Ectodermal cell (in vitro differentiated cells): ENCODE measurements at regions not wholly inside any gene's neighbourhood (a gene's known extent, or its start where the extent isn't known, plus 50 kb on each side); places are given as distances from the start of the nearest gene placed in this dataset.
"Not testable (repeated sequence)": the region's sequence is repeated elsewhere in the genome, so short reads cannot be mapped to it uniquely, and the experiment has no call there.

ENCODE experiments used
- H3K27ac ChIP-seq: 2 replicates; pipeline ENCODE4 v1.7.0; 2013; ENCODE audit warnings: mild to moderate bottlenecking, low read depth, low read length; ENCODE audit not compliant: insufficient read depth, poor library complexity, severe bottlenecking
- H3K27me3 ChIP-seq: 2 replicates; pipeline ENCODE4 v1.7.0; 2013; ENCODE audit warnings: mild to moderate bottlenecking, low read length; ENCODE audit not compliant: insufficient read depth, control insufficient read depth, poor library complexity, severe bottlenecking
- H3K36me3 ChIP-seq: one replicate; pipeline ENCODE4 v1.7.0; 2013; ENCODE audit warnings: low read length; ENCODE audit not compliant: control insufficient read depth, insufficient read depth
- H3K4me1 ChIP-seq: one replicate; pipeline ENCODE4 v1.7.0; 2013; ENCODE audit warnings: low read length; ENCODE audit not compliant: control insufficient read depth, insufficient read depth
- H3K4me3 ChIP-seq: 2 replicates; pipeline ENCODE4 v1.7.0; 2013; ENCODE audit warnings: low read depth, low read length, control low read depth; ENCODE audit not compliant: insufficient read depth
- H3K9me3 ChIP-seq: 2 replicates; pipeline ENCODE4 v1.7.0; 2013; ENCODE audit warnings: mild to moderate bottlenecking, low read length, moderate library complexity; ENCODE audit not compliant: control insufficient read depth
- WGBS, 2 experiments: methylation state at CpG; one replicate each; pipeline ENCODE4 v1.1.7; 2013; ENCODE audit warnings: missing lambda C conversion rate in 2 of 2; 5-methylcytosine and 5-hydroxymethylcytosine counted together

DNA sequence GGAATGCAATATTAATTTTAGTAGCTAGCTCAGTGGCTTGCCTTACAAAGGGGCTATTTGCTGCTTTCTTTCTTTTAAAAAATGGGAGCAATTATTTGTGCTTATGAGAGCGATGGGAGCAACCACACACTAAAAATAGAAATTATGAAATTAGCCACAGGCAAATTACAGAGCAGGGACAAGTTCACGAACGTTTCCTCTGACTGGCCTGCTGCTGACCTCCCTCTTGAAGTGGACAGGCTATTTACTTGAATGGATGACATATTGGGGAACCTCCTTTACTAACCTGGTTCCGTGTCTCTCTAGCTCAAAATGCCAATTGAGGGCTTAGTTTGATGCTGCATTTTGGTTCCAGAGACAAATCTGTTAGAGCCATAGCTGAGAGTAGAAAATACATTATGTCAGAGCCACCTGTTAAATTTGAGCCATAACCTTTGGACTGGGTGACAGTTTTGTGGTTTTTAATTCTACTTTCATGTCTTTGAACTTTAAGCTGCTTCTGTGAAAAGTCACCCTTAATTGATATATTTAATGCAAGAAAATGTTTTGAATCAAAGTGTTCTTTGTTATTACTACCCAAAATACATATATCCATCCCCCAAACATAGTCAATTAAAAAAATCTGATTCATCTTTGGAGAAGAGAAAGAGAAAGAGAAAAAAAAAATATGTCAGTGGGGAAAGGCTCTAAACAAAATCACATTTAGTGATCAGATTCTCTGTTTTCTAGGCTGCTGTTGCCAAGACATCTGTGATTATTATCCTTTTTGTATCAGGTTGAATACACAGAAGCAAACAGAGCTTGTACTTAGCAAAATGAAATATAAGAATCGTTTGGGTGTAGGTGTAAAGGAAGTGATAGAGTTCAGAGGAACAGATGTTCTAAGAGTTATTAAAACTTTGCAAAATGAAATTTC lies 351.9 kb downstream of the ADGRL2 start:
- H3K4me3 ChIP-seq = no peak overlapping the region
- no peaks in the 10 kb centered on the region for H3K36me3 ChIP-seq
- no peaks in the 10 kb centered on the region for H3K9me3 ChIP-seq
- 92 to 97% methylated on average over 5 of the region's 5 CpGs for WGBS, 2 experiments
- no peak overlapping the region for H3K27ac ChIP-seq
- H3K4me1 ChIP-seq = no peaks in the 10 kb centered on the region
- no peaks in the 10 kb centered on the region for H3K27me3 ChIP-seq

DNA sequence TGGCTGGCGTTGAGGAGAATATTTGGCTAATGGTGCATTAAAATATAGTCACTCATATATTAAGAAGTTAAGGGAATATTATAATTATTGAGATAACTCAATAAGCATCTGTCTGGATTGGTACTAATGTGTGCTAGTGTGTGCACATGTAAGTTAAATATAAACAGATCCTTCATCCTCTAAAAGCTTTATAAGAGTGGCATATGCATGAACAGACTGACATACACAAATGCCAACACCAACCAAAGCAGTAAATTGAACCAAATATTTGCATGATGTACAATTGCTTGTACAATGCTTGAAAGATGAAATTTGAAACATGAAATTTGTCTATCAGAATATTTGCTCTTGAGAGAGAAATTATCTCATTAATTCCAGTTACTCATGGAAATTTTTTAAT lies 344.9 kb downstream of the ADGRL2 start:
- H3K36me3 ChIP-seq = no peaks in the 10 kb centered on the region
- no peaks in the 10 kb centered on the region for H3K9me3 ChIP-seq
- no peak overlapping the region for H3K4me3 ChIP-seq
- 100% methylated on average over 1 of the region's 1 CpG; no CpG with 5 or more reads in 1 of the 2 experiments for WGBS, 2 experiments
- H3K4me1 ChIP-seq = no peaks in the 10 kb centered on the region
- H3K27ac ChIP-seq = no peak overlapping the region
- H3K27me3 ChIP-seq = no peaks in the 10 kb centered on the region

DNA sequence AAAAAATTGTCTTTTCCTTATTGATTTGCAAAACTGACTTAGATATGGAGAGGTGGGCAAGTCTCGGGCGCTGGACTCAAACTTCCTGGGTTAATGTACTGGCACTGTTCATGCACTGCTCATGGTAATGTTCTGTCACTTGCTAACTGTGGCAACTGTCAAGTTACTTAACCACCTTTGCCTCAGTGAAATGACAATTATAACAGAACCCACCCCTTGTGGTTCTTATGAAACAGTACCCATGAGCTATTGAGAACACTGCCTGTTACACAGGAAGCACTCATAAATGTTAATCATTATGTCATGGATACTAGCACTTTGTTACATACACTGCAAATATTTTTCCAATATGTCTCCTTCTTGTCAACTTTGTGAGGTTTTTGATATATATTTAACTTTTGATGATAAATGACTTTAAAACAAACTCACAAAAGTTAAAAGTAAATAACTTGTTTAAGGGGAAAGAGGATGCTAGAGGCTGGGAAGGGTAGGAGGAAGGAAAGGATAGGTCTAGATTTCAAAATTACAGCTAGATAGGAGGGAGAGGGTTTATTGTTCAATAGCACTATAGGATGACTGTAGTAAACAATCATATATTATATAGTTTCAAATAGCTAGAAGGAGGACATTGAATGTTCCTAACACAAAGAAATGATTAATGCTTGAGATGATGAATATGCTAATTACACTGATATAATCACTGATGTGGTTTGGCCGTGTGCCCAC lies 342.5 kb downstream of the ADGRL2 start:
- Histone ChIP-seq H3K9me3 (no peaks in the 10 kb centered on the region), H3K27me3 (no peaks in the 10 kb centered on the region), H3K27ac (no peak overlapping the region), H3K36me3 (no peaks in the 10 kb centered on the region), H3K4me3 (no peak overlapping the region), H3K4me1 (no peaks in the 10 kb centered on the region)
- WGBS, 2 experiments = 93 to 99% methylated on average over 3 of the region's 3 CpGs

DNA sequence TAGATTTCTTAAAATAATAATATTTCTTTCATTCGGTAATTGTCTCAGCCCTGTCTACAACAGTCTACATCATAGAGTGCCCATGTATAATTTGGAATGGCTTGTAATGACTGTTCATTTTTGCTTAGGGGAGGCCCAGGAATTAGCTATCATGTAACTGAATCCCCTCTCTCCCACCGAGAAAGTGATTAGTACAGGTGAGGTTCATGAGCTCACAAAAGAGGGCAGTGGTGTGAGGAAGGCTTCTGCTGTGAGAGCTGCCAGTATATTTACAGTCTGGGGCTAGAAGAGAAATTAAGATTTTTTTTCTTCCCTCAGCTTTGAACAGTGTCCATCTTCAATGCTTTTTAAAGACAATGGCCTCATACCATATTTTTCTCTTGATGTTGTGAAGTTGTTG lies 340.7 kb downstream of the ADGRL2 start:
- Histone ChIP-seq H3K27ac (no peak overlapping the region), H3K36me3 (no peaks in the 10 kb centered on the region), H3K4me3 (no peak overlapping the region), H3K9me3 (no peaks in the 10 kb centered on the region), H3K4me1 (no peaks in the 10 kb centered on the region), H3K27me3 (no peaks in the 10 kb centered on the region)
- 54% methylated on average over 1 of the region's 2 CpGs; no CpG with 5 or more reads in 1 of the 2 experiments for WGBS, 2 experiments

DNA sequence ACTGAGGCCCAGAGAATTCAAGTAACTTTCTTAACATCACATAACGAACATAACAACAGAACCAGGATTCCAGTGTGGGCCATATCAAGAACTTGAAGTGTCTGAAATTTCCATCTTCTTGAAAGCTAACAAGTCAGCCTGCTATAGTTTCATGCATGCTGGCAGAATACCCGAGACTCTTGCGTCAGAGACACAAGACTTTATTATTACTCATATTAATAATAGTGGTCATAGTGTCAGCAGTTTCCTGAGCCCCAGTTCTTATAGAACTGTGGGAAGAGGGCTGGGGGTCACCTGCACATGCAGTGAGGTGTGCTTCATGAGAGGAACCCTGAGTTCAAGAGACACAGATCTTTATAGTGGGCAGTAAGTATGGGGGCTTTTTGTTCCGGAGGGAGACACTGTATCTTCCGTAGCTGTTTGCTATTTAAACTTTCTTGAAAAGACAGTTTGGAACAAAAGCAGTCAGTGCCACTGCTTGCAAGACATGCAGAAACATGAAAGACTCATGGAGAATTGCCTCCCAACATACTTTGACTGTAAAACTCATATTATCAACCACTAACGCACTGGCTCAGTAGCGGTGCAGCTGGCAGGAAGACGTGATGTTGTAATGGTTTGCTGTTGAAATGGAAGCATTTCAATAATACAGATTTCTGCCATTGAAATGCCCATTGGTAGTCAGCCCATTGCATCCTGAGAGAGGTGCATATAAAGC lies 339.2 kb downstream of the ADGRL2 start:
- H3K36me3 ChIP-seq = no peaks in the 10 kb centered on the region
- no peak overlapping the region for H3K27ac ChIP-seq
- no peak overlapping the region for H3K4me3 ChIP-seq
- WGBS, 2 experiments = 94 to 95% methylated on average over 8 of the region's 8 CpGs
- no peaks in the 10 kb centered on the region for H3K4me1 ChIP-seq
- no peaks in the 10 kb centered on the region for H3K27me3 ChIP-seq
- no peaks in the 10 kb centered on the region for H3K9me3 ChIP-seq

DNA sequence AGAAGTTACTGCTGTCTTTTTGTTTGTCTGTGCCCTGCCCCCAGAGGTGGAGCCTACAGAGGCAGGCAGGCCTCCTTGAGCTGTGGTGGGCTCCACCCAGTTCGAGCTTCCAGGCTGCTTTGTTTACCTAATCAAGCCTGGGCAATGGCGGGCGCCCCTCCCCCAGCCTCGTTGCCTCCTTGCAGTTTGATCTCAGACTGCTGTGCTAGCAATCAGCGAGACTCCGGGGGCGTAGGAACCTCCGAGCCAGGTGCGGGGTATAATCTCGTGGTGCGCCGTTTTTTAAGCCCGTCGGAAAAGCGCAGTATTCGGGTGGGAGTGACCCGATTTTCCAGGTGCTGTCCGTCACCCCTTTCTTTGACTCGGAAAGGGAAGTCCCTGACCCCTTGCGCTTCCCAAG lies 335.6 kb downstream of the ADGRL2 start:
- not testable (repeated sequence) for H3K36me3 ChIP-seq, H3K27me3 ChIP-seq, H3K9me3 ChIP-seq, H3K27ac ChIP-seq, H3K4me3 ChIP-seq, H3K4me1 ChIP-seq
- 90 to 91% methylated on average over 20 of the region's 20 CpGs for WGBS, 2 experiments

DNA sequence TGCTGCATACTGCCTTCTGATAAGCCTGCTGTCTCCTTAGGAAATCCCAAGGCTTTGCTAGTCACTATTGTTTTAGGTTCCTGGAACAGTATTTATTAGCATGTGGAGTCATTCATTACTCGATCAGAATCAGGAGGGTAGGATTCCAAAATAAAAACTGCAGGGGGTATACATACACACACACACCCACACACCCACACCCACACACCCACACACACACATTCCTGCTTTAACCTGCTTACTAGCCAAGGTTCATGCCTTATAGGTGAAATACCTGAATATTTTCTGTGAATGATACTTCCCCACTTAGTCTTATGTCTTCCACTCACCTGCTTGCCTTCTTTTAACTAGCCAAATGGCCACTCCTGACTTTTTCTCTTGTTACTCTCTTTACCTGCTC lies 325.1 kb downstream of the ADGRL2 start:
- Histone ChIP-seq H3K36me3 (no peaks in the 10 kb centered on the region), H3K27me3 (no peaks in the 10 kb centered on the region), H3K4me1 (peaks cover 17% of the 10 kb centered on the region), H3K4me3 (no peak overlapping the region), H3K9me3 (no peaks in the 10 kb centered on the region), H3K27ac (no peak overlapping the region)
- WGBS, 2 experiments = 60 to 100% methylated on average over 1 of the region's 1 CpG

DNA sequence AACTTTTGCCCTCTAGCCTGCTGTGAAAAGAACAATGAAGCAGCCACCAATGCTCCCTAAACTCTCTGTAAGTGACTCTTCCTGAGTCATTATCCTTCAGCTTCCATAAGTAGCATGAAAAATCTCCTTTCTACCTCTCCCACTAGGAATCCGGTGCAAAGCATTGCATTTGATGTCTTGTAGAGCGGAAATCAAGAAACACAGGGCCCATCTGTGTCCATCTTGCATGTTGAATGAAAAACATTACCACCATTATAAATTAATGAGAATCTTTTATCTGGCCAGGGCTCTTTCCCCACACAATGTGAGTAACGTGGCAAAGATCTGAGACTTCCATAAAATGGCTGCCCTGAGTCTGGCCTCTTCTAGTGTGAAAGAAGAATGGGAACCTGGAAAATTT lies 324.4 kb downstream of the ADGRL2 start:
- WGBS, 2 experiments = 10 to 19% methylated on average over 3 of the region's 3 CpGs
- Histone ChIP-seq H3K27me3 (no peaks in the 10 kb centered on the region), H3K9me3 (no peaks in the 10 kb centered on the region), H3K4me1 (peaks cover 17% of the 10 kb centered on the region), H3K36me3 (no peaks in the 10 kb centered on the region), H3K27ac (peak overlapping the region; percentile 87), H3K4me3 (no peak overlapping the region)

DNA sequence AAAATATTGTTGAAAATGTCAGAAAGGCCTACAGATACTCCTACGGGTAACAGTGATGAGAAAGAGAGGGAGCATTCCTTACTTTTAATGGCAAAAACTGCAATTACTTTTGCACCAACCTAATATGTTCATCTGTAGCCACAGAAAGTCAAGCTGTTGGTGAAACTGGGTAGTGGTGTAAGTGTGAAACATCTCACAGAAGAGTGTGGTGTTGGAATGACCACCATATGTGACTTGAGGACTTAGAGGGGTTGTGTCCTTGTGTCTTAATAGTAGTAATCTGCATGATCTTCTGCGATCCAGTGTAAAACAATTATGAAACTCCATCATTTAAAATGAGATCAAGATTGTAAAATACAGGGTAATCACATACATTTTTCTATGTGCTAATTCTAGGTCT lies 320.7 kb downstream of the ADGRL2 start:
- Histone ChIP-seq H3K9me3 (no peaks in the 10 kb centered on the region), H3K4me1 (peaks cover 17% of the 10 kb centered on the region), H3K4me3 (no peak overlapping the region), H3K36me3 (no peaks in the 10 kb centered on the region), H3K27ac (no peak overlapping the region), H3K27me3 (no peaks in the 10 kb centered on the region)
- WGBS, 2 experiments = 80 to 96% methylated on average over 1 to 2 of the region's 2 CpGs

DNA sequence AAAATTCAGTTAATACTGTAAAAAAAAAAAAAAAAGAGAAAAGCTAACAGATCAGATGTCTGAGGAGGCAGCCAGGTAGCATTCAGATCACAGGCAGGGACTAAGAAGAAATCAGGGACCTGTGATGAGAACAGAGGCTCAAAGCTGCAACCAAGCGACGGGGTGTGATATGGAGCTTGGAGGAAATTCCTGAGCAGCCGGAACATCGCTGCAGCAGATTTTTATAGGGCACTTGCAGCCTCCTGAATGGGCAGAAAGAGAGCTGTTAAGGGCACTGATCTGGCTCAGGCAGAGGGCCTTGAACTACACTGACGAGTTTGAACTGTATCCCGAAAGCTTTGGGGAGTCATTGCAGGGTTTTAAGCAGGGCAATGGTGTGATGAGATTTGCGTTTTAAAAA lies 315.4 kb downstream of the ADGRL2 start:
- Histone ChIP-seq H3K27ac (no peak overlapping the region), H3K4me3 (no peak overlapping the region), H3K27me3 (no peaks in the 10 kb centered on the region), H3K4me1 (no peaks in the 10 kb centered on the region), H3K36me3 (no peaks in the 10 kb centered on the region), H3K9me3 (no peaks in the 10 kb centered on the region)
- 92% methylated on average over 7 of the region's 7 CpGs for WGBS, 2 experiments
